H9 (cell line): ENCODE measurements at regions not wholly inside any gene's neighbourhood (a gene's known extent, or its start where the extent isn't known, plus 50 kb on each side); places are given as distances from the start of the nearest gene placed in this dataset.

ENCODE experiments used
- DNase-seq: peaks from one replicate; pipeline ENCODE4 v3.0.0-alpha.2; 2017
- H2AFZ ChIP-seq: one replicate; pipeline ENCODE4 v1.6.1; 2013; ENCODE audit warnings: mild to moderate bottlenecking, low read length, control low read depth, moderate library complexity
- H2AK5ac ChIP-seq: 2 replicates; pipeline ENCODE4 v1.6.1; 2013; ENCODE audit warnings: low read length, control low read depth, mixed read lengths; ENCODE audit not compliant: insufficient read length
- H2BK120ac ChIP-seq: one replicate; pipeline ENCODE4 v1.6.1; 2013; ENCODE audit warnings: low read depth, mild to moderate bottlenecking, low read length, control low read depth, inconsistent platforms; ENCODE audit not compliant: poor library complexity, severe bottlenecking
- H2BK12ac ChIP-seq: 2 replicates; pipeline ENCODE4 v1.6.1; 2013; ENCODE audit warnings: low read length, control low read depth, mixed read lengths, low read depth; ENCODE audit not compliant: insufficient read length
- H2BK15ac ChIP-seq: 2 replicates; pipeline ENCODE4 v1.6.1; 2013; ENCODE audit warnings: low read depth, low read length, control low read depth
- H2BK20ac ChIP-seq: one replicate; pipeline ENCODE4 v1.6.1; 2013; ENCODE audit warnings: low read depth, mild to moderate bottlenecking, low read length, control low read depth, inconsistent platforms; ENCODE audit not compliant: poor library complexity, severe bottlenecking
- H2BK5ac ChIP-seq: 2 replicates; pipeline ENCODE4 v1.6.1; 2013; ENCODE audit warnings: low read length, control low read depth, mixed read lengths; ENCODE audit not compliant: insufficient read length
- H3K14ac ChIP-seq: 2 replicates; pipeline ENCODE4 v1.6.1; 2013; ENCODE audit warnings: low read length, control low read depth; ENCODE audit not compliant: insufficient read depth
- H3K18ac ChIP-seq: 2 replicates; pipeline ENCODE4 v1.6.1; 2013; ENCODE audit warnings: low read depth, mild to moderate bottlenecking, mixed read lengths, low read length, control low read depth; ENCODE audit not compliant: insufficient read length
- H3K23ac ChIP-seq: 2 replicates; pipeline ENCODE4 v1.6.1; 2013; ENCODE audit warnings: low read length, control low read depth, mixed read lengths, low read depth; ENCODE audit not compliant: insufficient read length
- H3K23me2 ChIP-seq: 2 replicates; pipeline ENCODE4 v1.6.1; 2013; ENCODE audit warnings: low read depth, mild to moderate bottlenecking, mixed read lengths, low read length, control low read depth; ENCODE audit not compliant: insufficient read length, poor library complexity, severe bottlenecking
- H3K27ac ChIP-seq: 2 replicates; pipeline ENCODE4 v1.5.1; 2013; ENCODE audit warnings: low read length, control low read depth, mixed read lengths, low read depth; ENCODE audit not compliant: insufficient read length
- H3K27me3 ChIP-seq: 2 replicates; pipeline ENCODE4 v1.6.1; 2013; ENCODE audit warnings: low read length, control low read depth, inconsistent platforms; ENCODE audit not compliant: insufficient read depth
- H3K4ac ChIP-seq: 2 replicates; pipeline ENCODE4 v1.6.1; 2013; ENCODE audit warnings: low read depth, mild to moderate bottlenecking, control low read depth, inconsistent platforms, low read length, moderate library complexity
- H3K4me1 ChIP-seq: 2 replicates; pipeline ENCODE4 v1.6.1; 2013; ENCODE audit warnings: low read length, control low read depth, inconsistent platforms; ENCODE audit not compliant: insufficient read depth
- H3K4me2 ChIP-seq: 2 replicates; pipeline ENCODE4 v1.6.1; 2013; ENCODE audit warnings: low read length, control low read depth, mixed read lengths; ENCODE audit not compliant: insufficient read length, insufficient read depth
- H3K56ac ChIP-seq: 2 replicates; pipeline ENCODE4 v1.6.1; 2013; ENCODE audit warnings: low read depth, mild to moderate bottlenecking, mixed read lengths, low read length, control low read depth; ENCODE audit not compliant: insufficient read length
- H3K79me1 ChIP-seq: 2 replicates; pipeline ENCODE4 v1.6.1; 2013; ENCODE audit warnings: low read depth, mild to moderate bottlenecking, moderate library complexity, low read length, control low read depth, inconsistent platforms; ENCODE audit not compliant: insufficient read depth, poor library complexity, severe bottlenecking
- H3K79me2 ChIP-seq: 2 replicates; pipeline ENCODE4 v1.6.1; 2013; ENCODE audit warnings: low read length, control low read depth, inconsistent platforms; ENCODE audit not compliant: insufficient read depth
- H3K9ac ChIP-seq: 2 replicates; pipeline ENCODE4 v1.6.1; 2013; ENCODE audit warnings: low read length, control low read depth, mixed read lengths; ENCODE audit not compliant: insufficient read length; ENCODE audit errors: extremely low read depth
- H3K9me3 ChIP-seq: one replicate; pipeline ENCODE4 v1.6.1; 2013; ENCODE audit warnings: low read depth, low read length, inconsistent platforms; ENCODE audit not compliant: control insufficient read depth
- H3T11ph ChIP-seq: one replicate; pipeline ENCODE4 v1.6.1; 2013; ENCODE audit warnings: mild to moderate bottlenecking, low read length, control low read depth, inconsistent platforms
- H4K20me1 ChIP-seq: one replicate; pipeline ENCODE4 v1.6.1; 2013; ENCODE audit not compliant: control insufficient read depth, insufficient read length, insufficient read depth
- H4K5ac ChIP-seq: 2 replicates; pipeline ENCODE4 v1.6.1; 2013; ENCODE audit warnings: low read depth, mild to moderate bottlenecking, mixed read lengths, low read length, control low read depth; ENCODE audit not compliant: insufficient read length
- H4K8ac ChIP-seq: replicated peaks from 2 replicates; pipeline ENCODE4 v1.6.1; 2013; ENCODE audit warnings: low read length, control low read depth, mixed read lengths, low read depth; ENCODE audit not compliant: insufficient read length
- H4K91ac ChIP-seq: 2 replicates; pipeline ENCODE4 v1.6.1; 2013; ENCODE audit warnings: low read depth, mild to moderate bottlenecking, moderate library complexity, mixed read lengths, low read length, control low read depth; ENCODE audit not compliant: insufficient read length
- H3K27ac Mint-ChIP-seq, 3 experiments: 2 replicates in 2 of 3; 3 replicates in 1 of 3; pipeline ENCODE4 v1.8.0; 2020 to 2021; ENCODE audit warnings: mixed read lengths in 3 of 3, mild to moderate bottlenecking in 1 of 3, moderate library complexity in 1 of 3
- H3K27me3 Mint-ChIP-seq: 2 replicates; pipeline ENCODE4 v1.8.0; 2021; ENCODE audit warnings: low read depth, mild to moderate bottlenecking, moderate library complexity, mixed read lengths
- H3K36me3 Mint-ChIP-seq, 3 experiments: 2 replicates in 2 of 3; 3 replicates in 1 of 3; pipeline ENCODE4 v1.8.0; 2020 to 2021; ENCODE audit warnings: low read depth in 3 of 3, mixed read lengths in 3 of 3; ENCODE audit not compliant: insufficient read depth in 1 of 3
- H3K4me1 Mint-ChIP-seq, 2 experiments: 2 replicates each; pipeline ENCODE4 v1.8.0; 2020; ENCODE audit warnings: mixed read lengths in 2 of 2
- H3K4me3 Mint-ChIP-seq, 2 experiments: 2 replicates in 1 of 2; 3 replicates in 1 of 2; pipeline ENCODE4 v1.8.0; 2020 to 2021; ENCODE audit warnings: mild to moderate bottlenecking in 2 of 2, mixed read lengths in 2 of 2, moderate library complexity in 1 of 2
- H3K9me3 Mint-ChIP-seq, 2 experiments: 2 replicates in 1 of 2; 3 replicates in 1 of 2; pipeline ENCODE4 v1.8.0; 2020; ENCODE audit warnings: mild to moderate bottlenecking in 2 of 2, mixed read lengths in 2 of 2, moderate library complexity in 1 of 2
- WGBS: extraction: QIAGEN DNeasy Blood & Tissue Kit; methylation state at CpG from one replicate; pipeline ENCODE4 v1.1.7; 2013; ENCODE audit warnings: missing lambda C conversion rate, low lambda C conversion rate, mixed read lengths; ENCODE audit not compliant: insufficient read length; ENCODE audit errors: extremely low coverage; 5-methylcytosine and 5-hydroxymethylcytosine counted together
- TF ChIP-seq, protein P1 (sequence below): fragments of 200-600 bp; sonication (generic); conservative IDR thresholded peaks from 3 replicates; pipeline ENCODE4 v1.8.0; 2021; ENCODE audit warnings: antibody characterized with exemption, mild to moderate bottlenecking

DNA sequence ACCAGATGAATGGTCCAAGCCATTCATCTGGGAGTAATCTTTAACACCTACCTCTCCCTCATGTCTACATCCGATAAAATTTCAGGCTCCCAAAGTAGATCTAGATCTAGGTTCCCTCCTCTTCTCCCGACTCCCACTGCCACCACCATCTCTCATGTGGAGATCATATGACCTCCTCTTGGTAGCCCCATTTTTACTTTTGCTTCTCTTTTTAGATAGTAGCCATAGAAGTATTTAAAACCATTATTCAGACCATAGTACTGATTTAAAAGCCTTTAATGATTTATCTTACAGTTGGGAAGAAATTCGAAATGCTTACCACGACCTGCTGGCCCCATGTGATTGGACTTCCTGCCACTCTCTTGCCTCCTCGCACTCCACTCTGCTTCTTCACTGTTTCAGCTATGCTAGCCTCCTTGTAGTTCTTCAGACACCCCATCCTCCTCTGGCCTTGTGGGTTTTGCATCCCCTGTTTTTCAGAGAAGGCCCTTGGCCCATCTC lies 98.5 kb downstream of the RASSF10 start:
- H3K4me1 ChIP-seq: no peaks in the 10 kb centered on the region
- no peak overlapping the region for H4K91ac ChIP-seq
- Mint-ChIP-seq H3K4me1 (peaks cover 44 to 57% of the 10 kb centered on the region in 2 experiments), H3K36me3 (no peaks in the 10 kb centered on the region; a peak in 1 of 7 replicates), H3K27me3 (no peaks in the 10 kb centered on the region), H3K27ac (no peak overlapping the region), H3K4me3 (no peak overlapping the region), H3K9me3 (no peaks in the 10 kb centered on the region; a peak in 1 of 5 replicates)
- H3K23ac ChIP-seq: no peak overlapping the region
- H2AFZ ChIP-seq: no peak overlapping the region
- H3K23me2 ChIP-seq: no peaks in the 10 kb centered on the region
- no peak for DNase-seq
- H3K14ac ChIP-seq: no peak overlapping the region
- H3K79me1 ChIP-seq: no peaks in the 10 kb centered on the region
- H4K20me1 ChIP-seq: no peaks in the 10 kb centered on the region
- no peaks in the 10 kb centered on the region for H3K79me2 ChIP-seq
- no peak overlapping the region for H3K4ac ChIP-seq
- no peaks in the 10 kb centered on the region for H3K9me3 ChIP-seq
- no peak overlapping the region for H3K18ac ChIP-seq
- no peak overlapping the region for H3T11ph ChIP-seq
- no CpG with 5 or more reads among the region's 5 CpGs for WGBS
- H3K4me2 ChIP-seq: no peak overlapping the region
- no peak overlapping the region for H2AK5ac ChIP-seq
- no peaks in the 10 kb centered on the region for H3K27me3 ChIP-seq
- no peak overlapping the region for H2BK12ac ChIP-seq
- H2BK15ac ChIP-seq: no peak overlapping the region
- no peak overlapping the region for H4K8ac ChIP-seq
- H3K56ac ChIP-seq: no peak overlapping the region
- H4K5ac ChIP-seq: no peak overlapping the region
- no peak overlapping the region for H2BK20ac ChIP-seq
- H3K27ac ChIP-seq: no peak overlapping the region
- H2BK120ac ChIP-seq: no peak overlapping the region
- H2BK5ac ChIP-seq: no peak overlapping the region
- TF ChIP-seq, protein P1, sequence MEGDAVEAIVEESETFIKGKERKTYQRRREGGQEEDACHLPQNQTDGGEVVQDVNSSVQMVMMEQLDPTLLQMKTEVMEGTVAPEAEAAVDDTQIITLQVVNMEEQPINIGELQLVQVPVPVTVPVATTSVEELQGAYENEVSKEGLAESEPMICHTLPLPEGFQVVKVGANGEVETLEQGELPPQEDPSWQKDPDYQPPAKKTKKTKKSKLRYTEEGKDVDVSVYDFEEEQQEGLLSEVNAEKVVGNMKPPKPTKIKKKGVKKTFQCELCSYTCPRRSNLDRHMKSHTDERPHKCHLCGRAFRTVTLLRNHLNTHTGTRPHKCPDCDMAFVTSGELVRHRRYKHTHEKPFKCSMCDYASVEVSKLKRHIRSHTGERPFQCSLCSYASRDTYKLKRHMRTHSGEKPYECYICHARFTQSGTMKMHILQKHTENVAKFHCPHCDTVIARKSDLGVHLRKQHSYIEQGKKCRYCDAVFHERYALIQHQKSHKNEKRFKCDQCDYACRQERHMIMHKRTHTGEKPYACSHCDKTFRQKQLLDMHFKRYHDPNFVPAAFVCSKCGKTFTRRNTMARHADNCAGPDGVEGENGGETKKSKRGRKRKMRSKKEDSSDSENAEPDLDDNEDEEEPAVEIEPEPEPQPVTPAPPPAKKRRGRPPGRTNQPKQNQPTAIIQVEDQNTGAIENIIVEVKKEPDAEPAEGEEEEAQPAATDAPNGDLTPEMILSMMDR: no peak
- no peak overlapping the region for H3K9ac ChIP-seq
